GM21360 (cell line): ENCODE measurements at regions not wholly inside any gene's neighbourhood (a gene's known extent, or its start where the extent isn't known, plus 50 kb on each side); places are given as distances from the start of the nearest gene placed in this dataset.
"Not testable (repeated sequence)": the region's sequence is repeated elsewhere in the genome, so short reads cannot be mapped to it uniquely, and the experiment has no call there.

Experiments
- ATAC-seq: cut with Tn5 transposase; IDR thresholded peaks from one replicate; pipeline ENCODE4 v1.9.1; 2021; ENCODE audit warnings: mild to moderate bottlenecking, moderate library complexity; ENCODE audit not compliant: unreplicated experiment

DNA sequence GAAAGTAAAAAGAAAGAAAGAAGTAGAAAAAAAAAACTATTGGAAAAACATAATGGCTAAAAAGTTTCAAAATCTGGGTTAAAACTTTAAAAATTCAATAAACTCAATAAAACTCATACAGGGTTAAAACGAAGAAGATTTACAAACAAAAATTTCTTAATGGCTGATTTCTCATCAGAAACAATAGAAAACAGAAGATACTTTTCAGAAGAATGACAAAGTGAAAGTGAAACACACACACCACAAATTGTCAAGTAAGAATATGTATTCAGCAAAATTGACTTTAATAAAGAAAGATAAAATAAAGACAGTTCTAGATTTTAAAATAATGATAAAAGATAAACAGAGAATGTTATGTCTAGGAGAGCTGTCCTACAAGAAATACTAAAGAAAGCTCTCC, 618.9 kb upstream of the GJE1 start:
- no peak for ATAC-seq

DNA sequence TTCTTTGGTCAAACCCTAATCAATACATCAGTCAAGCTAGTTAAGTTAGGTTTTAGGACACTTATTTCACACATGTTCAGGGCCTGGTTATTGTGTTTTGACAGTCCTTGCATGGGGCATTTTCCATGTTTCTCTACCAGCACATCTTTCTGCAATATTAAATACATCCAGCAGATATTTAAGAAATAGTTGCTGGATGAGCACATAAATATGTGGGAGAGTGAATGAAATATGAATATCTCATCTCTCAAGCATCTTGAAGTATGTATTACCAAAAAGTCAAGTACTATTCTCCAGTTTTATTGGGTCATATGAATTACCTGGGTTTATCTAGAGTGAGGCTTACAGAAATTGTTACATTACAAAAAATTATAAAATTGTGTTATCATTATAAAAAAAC, 621.9 kb upstream of the GJE1 start:
- no peak for ATAC-seq

DNA sequence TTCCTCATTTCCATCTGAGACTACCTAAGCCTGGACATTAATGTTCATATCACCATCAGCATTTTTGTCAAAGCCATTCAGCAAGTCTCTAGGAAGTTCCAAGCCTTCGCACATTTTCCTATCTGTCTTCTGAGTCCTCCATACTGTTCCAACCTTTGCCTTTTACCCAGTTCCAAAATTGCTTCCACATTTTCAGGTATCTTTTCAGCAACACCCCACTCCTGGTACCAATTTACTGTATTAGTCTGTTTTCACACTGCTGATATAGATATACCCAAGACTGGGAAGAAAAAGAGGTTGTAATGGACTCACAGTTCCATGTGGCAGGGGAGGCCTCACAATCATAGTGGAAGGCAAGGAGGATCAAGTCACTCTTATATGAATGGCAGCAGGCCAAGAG, 626.7 kb upstream of the GJE1 start:
- ATAC-seq, result not testable (repeated sequence)

DNA sequence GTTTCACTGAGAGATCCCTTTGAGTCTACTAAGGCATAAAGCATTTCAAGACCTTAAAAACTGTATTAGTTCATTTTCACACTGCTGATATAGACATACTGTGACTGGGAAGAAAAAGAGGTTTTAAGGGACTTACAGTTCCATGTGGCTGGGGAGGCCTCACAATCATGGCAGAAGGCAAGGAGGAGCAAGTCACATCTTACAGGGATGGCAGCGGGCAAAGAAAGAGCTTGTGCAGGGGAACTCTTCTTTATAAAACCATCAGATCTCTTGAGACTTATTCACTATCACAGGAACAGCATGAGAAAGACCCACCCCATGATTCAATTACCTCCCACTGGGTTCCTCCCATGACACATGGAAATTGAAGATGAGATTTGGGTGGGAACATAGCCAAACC, 628.4 kb upstream of the GJE1 start:
- ATAC-seq, result not testable (repeated sequence)

DNA sequence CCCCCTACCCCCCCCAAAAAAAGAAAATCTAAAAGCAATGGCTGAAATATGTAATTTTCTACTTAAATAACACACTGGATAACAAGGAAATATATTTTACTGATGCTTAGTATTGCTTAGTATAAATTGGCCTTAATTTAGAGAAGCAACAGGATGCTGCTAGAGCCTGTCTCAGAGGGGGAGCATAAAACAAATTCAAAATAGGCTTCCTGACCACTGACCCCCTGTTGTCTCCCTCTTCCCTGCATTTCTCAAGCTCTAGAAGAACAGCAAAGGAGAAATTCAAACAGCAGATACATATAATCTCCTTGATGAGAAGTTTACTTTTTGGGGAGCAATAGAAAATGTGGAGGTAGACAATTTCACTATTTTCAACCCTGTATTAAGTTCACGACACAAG, 631.1 kb upstream of the GJE1 start:
- no peak for ATAC-seq

DNA sequence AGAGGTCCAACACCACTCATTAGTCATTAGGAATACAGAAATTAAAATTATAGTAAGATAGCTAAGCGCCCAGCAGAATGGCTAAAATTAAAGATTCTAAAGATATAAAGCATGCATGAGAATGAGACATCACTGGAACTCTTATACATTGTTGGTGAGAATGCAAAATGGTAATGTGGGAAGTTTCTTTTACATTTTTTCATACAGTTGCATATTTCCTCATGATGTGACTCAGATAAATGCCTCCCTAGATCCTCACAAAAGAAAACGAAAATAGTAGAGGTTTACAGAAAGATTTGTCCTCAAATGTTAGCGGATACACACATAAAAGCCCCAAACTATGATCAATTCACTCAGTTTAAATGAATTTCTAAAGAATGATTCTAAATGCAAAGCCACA, 633.7 kb upstream of the GJE1 start:
- no peak for ATAC-seq

DNA sequence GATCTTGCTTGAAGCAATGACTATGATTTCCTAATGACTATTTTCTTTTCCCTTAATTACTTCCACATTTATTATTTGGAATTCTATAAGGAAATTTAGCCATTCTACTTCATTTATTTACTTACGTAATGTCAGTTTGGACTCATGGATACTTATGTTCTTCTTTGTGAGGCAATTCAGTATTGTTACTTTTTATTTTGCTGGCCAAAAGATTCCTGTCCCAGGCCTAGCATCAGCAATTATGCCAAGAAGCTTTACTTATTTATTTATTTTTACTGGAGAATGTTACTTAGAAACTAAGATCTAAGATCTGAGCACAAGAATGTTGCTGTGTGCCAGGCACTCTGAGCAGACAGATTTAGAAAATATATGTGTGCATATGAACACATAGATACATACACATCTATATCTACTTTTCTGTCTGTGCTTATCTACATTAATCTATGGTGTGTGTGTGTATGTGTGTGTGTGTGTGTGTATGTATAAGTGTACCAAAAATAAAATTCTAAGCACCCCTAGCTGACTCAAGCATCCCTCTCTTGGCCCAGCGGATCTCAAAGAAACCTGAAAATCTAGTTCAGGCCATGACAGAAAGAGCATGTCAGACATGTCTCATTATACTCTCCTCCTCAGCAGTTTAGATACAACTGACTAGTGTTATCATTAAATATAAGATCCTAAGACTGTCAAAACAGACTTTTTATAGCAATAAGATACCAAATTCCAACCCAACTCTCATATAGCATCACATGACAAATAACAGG, 640.0 kb upstream of the GJE1 start:
- ATAC-seq, result no peak

DNA sequence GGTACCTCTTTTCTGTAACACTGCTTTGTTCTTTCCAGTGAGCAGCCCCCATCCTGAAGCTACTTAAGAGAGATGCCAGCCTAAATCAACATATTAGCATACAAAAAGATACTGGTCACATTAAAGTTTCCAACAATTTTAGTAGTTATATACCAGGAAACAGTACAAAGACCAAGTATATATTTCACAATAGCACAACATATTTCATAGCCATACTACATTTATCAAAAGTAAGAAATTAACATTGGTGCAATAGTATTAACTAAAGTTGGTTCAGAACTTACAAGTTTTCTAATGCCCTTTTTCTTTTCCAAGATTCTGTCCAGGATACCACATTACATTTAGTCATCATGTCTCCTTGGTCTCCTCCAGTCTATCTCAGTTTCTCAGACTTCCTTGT, 641.0 kb upstream of the GJE1 start:
- no peak for ATAC-seq

DNA sequence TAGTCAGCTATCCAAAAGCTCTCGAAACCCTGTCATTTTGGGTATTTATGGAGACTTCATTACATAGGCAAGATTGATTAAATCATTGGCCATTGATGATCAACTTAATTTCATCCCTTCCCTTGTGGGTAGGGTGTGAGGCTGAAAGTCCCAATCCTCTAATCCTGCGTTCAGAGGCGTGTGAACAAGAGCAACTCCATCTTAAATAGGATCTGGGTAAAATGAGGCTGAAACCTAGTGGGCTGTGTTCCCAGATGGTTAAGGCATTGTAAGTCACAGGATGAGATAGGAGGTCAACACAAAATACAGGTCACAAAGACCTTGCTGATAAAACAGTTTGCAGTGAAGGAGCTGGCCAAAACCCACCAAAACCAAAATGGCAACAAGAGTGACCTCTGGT, 641.7 kb upstream of the GJE1 start:
- no peak for ATAC-seq

DNA sequence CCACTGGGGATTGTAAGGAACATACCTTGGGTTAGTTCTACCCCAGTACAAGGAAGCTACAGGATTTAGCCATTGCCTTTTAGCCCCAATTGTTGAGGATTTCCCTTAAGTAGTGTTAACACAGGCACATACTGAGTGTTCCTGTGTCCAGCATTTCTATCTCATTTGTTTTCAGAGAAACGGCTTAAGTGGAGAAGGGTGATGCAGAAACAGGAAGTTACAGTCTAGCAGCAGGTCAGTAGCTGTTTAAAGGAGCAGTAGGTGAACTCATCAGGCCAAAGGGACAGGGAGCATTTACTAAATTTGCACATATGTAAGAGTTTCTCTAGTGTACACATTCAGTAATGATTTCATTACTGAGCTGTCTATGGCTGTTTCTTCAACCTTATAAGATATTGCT, 644.2 kb upstream of the GJE1 start:
- ATAC-seq, result peak; percentile 39

DNA sequence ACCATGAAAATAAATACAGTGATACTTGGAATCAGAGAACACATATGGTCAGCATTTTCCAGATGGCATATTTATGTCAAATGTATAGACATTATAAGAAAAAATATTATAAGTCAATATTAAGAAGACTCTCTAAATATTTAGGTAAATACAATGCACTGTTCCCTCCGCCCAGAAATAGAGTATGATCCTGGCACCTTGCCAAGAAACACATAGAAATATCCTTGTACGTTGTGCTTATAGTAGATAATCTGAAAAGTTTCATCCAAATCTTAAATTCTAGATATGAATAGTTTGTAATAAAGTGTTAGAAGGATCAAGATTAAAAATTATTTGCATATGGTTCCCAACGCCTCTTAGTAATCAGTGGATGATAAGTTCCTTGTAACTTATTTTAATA, 645.8 kb upstream of the GJE1 start:
- no peak for ATAC-seq

DNA sequence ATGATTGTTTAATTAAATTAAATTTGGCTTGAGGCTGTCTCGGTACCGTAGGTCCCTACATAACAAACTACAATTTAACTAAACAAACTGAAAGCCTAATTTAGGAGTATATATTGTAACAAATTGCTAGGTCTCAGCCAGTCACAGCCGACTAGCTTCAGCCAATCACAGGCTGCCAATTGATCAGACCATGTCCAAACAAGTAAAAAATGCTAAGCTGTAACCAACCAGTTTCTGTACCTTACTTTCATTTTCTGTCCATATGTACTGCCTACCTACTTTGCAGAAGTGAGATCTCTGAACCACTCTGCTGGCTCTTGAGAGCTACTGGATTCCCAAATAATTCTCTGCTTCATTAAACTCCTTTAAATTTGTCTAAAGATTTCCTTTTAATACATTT, 648.0 kb upstream of the GJE1 start:
- peak; percentile 73 for ATAC-seq

DNA sequence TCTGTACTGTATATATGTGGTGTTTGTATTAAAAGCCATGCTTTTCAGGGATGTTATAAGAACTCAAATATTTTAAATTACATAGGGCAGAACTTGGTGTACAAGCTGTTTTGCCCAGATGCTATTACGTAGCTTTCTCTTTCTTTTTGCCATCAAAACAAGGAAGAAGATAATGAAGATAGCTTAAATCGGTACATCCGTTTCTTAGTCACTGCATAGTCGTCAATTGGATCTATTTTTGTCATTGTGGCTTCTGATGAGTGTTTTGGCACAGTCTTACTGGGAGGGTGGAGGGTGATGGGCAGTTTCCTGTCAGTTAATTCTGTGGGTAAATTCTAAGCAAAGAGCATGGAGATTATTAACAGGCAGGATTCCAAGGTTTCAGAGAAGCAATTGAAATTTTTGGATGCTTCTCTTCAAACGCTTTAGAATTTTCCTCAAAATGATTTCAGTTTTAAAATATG, 649.1 kb upstream of the GJE1 start:
- peak; percentile 91 for ATAC-seq

DNA sequence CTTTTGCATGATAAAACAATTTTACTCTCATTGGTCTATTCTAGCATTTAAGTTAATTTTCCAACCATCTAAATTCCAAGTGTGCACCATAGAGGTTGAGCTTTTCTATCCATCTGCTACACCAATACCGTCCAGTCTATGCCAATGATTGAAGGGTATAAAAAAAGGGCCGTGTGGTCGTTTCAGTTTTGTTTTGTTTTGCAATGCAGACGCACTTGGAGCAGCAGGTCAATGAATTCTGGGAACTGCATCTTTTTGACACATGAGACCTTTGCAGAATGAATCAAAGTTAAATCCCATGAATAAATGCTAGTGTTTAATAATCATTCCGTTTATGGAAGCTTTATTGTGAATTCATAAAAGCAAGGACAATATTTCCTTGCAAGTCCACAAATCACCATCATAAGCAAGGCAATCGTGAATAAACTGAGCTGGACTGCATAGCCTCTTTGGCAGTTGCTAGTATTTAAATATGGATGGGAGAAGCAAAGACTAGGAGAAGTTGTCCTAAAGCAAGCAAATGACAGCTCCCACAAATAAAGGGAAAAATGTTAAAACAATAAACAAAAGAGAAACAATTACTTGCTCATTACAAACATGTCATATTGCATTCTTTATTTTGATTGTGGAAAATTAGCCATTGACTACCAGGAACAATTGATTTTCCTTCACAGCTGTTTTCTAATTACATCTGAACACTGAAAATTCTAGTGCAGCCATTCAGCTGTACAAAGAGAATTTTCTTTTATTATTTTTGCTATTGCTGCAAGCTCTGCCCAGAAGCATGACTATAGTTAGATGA, 649.7 kb upstream of the GJE1 start:
- peak; percentile 1 for ATAC-seq

DNA sequence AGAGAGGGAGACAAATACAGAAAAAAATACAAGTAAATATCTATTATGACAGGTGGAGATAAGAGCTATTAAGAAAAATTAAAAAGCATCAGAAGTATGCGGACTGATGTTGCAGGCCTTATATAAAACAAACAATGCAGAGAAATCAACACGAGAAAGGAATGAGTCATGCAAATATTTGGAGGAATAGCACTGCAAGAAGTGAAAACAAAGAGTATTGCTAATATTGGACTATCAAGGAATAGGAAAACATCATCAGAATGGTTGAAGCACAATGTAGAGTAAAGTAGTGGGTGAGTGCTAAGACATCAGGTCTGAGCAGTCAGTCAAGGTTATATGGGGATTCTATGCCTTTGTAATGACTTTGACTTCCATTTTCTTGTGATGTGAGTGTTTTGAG, 657.5 kb upstream of the GJE1 start:
- no peak for ATAC-seq

DNA sequence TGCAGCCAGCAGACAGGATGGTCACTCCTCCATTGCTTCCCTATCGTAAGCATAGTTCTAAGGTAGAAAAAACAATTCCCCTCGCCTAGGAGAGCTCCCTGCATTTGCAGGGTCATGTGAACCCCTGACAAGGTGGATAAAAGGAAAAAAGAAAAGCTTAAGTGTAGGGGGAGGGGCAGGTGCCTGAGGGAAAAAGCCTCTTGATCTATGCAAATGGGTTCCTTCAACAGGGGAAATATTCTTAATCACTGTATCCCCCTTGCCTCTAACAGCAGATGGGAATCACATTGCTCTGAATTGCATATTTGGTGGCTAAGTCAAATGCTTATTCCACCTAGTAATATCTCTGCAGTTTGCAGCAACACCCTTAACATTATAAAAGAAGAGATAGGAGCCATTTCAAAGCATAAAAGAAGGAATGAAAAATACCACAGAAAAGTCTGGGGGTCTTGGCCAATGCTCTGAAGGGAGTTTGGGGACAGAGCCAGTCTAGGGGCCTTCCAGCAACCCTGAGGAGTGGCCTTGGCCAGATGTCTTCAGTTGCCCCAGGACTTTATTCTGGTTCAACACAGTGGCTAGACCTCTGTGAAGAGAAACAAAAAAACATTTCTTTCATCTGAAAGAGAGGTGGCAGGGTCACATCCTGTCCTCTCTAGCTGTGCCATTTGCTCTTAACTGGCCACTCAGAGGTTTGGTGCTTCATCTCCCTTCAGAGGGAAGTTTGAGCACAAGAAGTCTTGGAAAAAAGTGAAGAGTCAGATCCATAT, 660.4 kb upstream of the GJE1 start:
- ATAC-seq, result no peak

DNA sequence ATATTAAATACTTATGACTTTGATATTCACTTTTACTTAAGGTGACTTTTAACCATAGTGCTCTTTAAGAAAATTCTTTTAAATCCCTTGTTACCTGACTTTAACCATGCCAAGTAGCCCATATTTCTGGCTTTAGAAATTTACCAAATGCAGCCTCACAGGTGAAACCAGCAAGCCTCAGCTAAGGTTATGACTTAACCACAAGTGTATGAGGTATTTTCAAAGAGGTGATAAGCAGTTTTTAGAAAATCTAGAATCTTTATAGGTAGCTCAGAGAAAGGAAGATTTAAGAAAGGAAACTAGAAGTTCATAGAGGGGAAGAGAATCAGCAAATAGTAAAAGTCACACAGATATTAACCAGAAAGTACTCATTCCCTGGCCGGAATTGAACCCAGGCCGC, 661.9 kb upstream of the GJE1 start:
- ATAC-seq, result no peak

DNA sequence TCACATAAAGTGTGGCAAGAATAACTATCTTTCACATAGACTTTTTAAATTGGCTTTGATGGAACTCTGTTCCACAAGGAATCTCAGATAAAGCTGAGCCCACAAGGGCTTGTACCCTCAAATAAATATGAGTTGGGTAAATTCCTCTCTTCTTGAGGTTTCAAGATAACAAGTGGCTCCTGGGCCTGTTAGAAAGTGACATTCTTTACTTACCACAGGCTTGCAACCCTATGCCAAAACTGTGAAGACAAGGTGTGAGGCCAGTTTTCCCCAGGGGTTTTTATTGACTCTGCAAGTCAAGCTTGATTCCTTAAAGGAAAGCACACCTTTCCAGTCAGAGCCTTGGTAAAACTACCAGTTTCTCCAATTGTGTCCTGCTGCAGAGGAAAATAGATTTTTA, 664.8 kb upstream of the GJE1 start:
- ATAC-seq, result no peak

DNA sequence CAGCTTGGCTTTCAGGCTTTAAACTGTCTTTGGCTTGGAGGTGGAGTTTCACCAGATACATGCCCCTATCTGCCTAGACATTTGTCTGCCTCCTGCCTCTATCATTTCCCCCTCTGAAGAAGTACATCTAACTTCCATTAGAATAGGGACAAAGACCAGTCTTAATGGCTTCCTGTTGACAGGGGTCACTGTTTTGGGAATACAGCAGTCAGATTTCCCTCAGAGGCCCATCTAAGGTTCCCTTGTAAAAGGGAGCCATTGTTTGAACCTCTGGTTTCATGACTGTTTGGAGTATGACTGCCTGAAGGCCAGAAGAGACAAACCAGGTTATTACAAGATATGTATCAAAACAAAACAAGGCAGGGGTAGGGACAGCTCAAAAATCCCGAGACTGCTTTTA, 665.7 kb upstream of the GJE1 start:
- no peak for ATAC-seq

DNA sequence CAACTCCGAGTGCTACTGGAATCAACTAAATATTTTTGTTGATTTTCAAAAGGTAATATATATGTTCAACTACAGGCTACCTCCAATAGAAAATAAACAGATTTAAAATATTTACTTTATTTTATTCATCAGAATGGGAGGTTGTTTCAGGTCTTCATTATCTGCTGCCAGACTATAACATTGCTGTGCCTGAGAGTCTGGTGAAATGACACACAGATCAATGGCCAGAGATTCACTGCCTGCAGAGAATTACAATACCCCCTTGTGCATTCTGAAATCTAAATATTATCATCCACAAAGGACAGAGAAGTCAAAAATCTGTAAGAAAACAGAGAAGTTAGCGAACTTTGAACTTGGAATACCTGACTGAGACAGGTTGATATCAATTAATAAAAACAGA, 667.8 kb upstream of the GJE1 start:
- ATAC-seq, result no peak

DNA sequence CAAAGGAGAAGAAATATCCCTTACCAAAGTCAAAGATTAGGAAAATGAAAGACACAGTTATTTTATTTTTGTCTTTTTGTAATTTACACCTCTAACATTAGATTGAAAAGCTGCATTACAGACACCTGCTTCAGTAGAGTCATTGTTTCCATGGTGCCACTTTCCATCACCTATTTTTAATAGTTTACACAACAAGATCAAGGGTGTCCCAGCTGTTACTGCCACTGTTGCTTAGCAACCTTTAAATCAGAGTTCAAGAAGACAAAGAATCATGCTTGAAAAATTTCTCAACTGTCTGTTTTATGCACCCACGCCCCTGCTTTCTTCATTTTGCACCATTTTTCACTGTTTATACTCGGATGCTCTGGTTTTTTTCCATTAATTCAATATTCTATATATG, 668.2 kb upstream of the GJE1 start:
- ATAC-seq, result peak; percentile 76
